Peyer's patch (tissue), 4 donors: ENCODE measurements at regions not wholly inside any gene's neighbourhood (a gene's known extent, or its start where the extent isn't known, plus 50 kb on each side); places are given as distances from the start of the nearest gene placed in this dataset.
A peak's percentile ranks its signal among the peaks of the same experiment; 100 is the strongest.

Experiments
- DNase-seq, 3 donors: peaks; one replicate each; pipeline ENCODE4 v3.0.0-alpha.2; 2017 to 2019
- H3K27ac ChIP-seq, 4 donors: fragments of 200-600 bp; sonication (generic); one replicate each; pipeline ENCODE4 v1.5.1; 2016 to 2019
- H3K27me3 ChIP-seq, 2 donors: fragments of 200-600 bp; sonication (generic); one replicate each; pipeline ENCODE4 v1.5.1; 2019
- H3K36me3 ChIP-seq, 3 donors: fragments of 200-600 bp; sonication (generic); one replicate each; pipeline ENCODE4 v1.5.1; 2016 to 2019
- H3K4me1 ChIP-seq, 4 donors: fragments of 200-600 bp; sonication (generic); one replicate each; pipeline ENCODE4 v1.5.1; 2016 to 2019
- H3K4me3 ChIP-seq, 4 donors: fragments of 200-600 bp; sonication (generic); 1 replicate in 3 of 4; 2 replicates in 1 of 4; pipeline ENCODE4 v1.5.1; 2016 to 2019; ENCODE audit warnings: mild to moderate bottlenecking in 1 of 4
- H3K9me3 ChIP-seq, 4 donors: fragments of 200-600 bp; sonication (generic); one replicate each; pipeline ENCODE4 v1.5.1; 2016 to 2019; ENCODE audit warnings: mild to moderate bottlenecking in 1 of 4
- CTCF ChIP-seq, 6 experiments: fragments of 450-650 bp in 4 of 6; fragments of 200-600 bp in 2 of 6; sonication (generic) in 1 of 6; IDR thresholded peaks; one replicate each; pipeline ENCODE4 v1.5.1; 2017 to 2019; ENCODE audit warnings: antibody characterized with exemption in 6 of 6, mild to moderate bottlenecking in 3 of 6, moderate library complexity in 1 of 6
- POLR2A ChIP-seq, 2 donors: fragments of 450-650 bp; IDR thresholded peaks; one replicate each; pipeline ENCODE4 v1.5.1; 2017; ENCODE audit warnings: antibody characterized with exemption in 2 of 2, mild to moderate bottlenecking in 2 of 2, moderate library complexity in 2 of 2

GRCh38 chr22:49023161-49023878 lies 804.4 kb downstream of the BRD1 start:
- peak in 2 of 3 donors; percentile 24 to 36 for DNase-seq

GRCh38 chr22:49022816-49023160 lies 804.9 kb downstream of the BRD1 start:
- no peaks in the 10 kb centered on the region for H3K36me3 ChIP-seq
- no peaks in the 10 kb centered on the region for H3K27me3 ChIP-seq
- peak in 2 of 3 donors; percentile 28 to 35 for DNase-seq
- no peaks in the 10 kb centered on the region for H3K4me1 ChIP-seq
- H3K27ac ChIP-seq = no peak overlapping the region
- TF ChIP-seq CTCF (IDR thresholded peaks at IDR 0.05) (no peak), POLR2A (IDR thresholded peaks at IDR 0.05) (no peak)
- no peak overlapping the region for H3K4me3 ChIP-seq
- no peaks in the 10 kb centered on the region for H3K9me3 ChIP-seq

More at GRCh38 chr22:49023161-49023878, 804.4 kb downstream of the BRD1 start:
- Histone ChIP-seq H3K9me3 (no peaks in the 10 kb centered on the region), H3K4me1 (no peaks in the 10 kb centered on the region), H3K27ac (no peak overlapping the region), H3K27me3 (no peaks in the 10 kb centered on the region), H3K4me3 (no peak overlapping the region), H3K36me3 (no peaks in the 10 kb centered on the region)
- no peak for TF ChIP-seq POLR2A (IDR thresholded peaks at IDR 0.05)
- TF ChIP-seq CTCF (IDR thresholded peaks at IDR 0.05) = no peak

DNA sequence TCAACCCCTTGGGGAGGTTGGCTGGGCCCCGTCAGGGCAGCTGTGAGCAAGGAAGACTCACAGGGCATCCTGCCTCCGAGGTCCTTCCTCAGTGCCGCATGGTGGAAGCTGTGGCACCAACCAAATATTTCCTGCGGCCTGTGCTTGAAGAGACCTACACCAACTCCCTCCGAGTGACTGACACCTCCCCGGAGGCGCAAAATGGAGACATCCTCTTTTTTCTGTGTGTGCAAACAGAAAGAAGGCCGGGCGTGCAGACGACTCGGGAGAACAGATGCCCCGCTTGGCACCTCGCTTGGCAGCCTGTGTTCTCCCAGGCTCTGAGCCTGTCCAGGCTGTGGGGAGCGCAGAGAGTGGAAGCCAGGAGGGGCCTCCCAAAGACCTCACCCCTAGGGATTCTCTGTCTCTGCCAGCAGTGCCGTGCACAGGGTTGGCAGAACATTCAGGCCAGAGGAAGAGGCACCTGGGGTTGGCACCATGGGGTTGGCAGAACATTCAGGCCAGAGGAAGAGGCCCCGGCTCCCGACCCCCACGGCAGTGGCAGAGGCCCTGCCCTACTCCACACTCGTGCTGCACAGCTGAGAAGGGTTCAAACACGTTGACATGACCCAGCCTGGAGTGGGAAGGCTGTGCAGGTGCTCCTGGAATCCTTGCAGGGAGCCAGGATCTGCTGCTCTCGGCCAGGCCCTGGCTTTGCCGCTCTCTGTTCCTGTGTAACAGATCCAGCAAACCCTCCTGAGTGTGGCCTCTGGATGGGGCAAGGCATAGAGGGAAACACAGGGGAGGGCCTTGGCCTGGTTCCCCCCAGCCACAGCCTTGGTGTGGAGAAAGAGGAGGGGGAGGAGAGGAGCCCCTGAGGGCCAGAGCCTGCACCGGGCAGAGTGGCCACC lies 805.5 kb downstream of the BRD1 start:
- Histone ChIP-seq H3K4me3 (no peak overlapping the region), H3K27me3 (no peaks in the 10 kb centered on the region), H3K4me1 (no peaks in the 10 kb centered on the region), H3K36me3 (no peaks in the 10 kb centered on the region), H3K27ac (no peak overlapping the region), H3K9me3 (no peaks in the 10 kb centered on the region)
- no peak for TF ChIP-seq CTCF (IDR thresholded peaks at IDR 0.05)
- TF ChIP-seq POLR2A (IDR thresholded peaks at IDR 0.05) = no peak
- DNase-seq = peak in 1 of 3 donors; percentile 37

GRCh38 chr22:49021131-49021925 lies 806.3 kb downstream of the BRD1 start:
- no peaks in the 10 kb centered on the region for H3K27me3 ChIP-seq
- no peak for TF ChIP-seq POLR2A (IDR thresholded peaks at IDR 0.05)
- no peak for TF ChIP-seq CTCF (IDR thresholded peaks at IDR 0.05)
- no peaks in the 10 kb centered on the region for H3K9me3 ChIP-seq
- no peaks in the 10 kb centered on the region for H3K36me3 ChIP-seq
- peak in 2 of 3 donors; percentile 32 to 37 for DNase-seq
- no peaks in the 10 kb centered on the region for H3K4me1 ChIP-seq
- no peak overlapping the region for H3K4me3 ChIP-seq
- H3K27ac ChIP-seq = no peak overlapping the region
